Bronchial epithelial cell (primary cell): ENCODE measurements at regions not wholly inside any gene's neighbourhood (a gene's known extent, or its start where the extent isn't known, plus 50 kb on each side); places are given as distances from the start of the nearest gene placed in this dataset.

ENCODE experiments used
- DNase-seq: peaks from one replicate; pipeline ENCODE4 v3.0.0-alpha.2; 2010; ENCODE audit warnings: low read depth
- FAIRE-seq: peaks from 2 replicates; lab custom pipeline; 2011; peaks lifted over from hg19 to GRCh38; lab: Jason Lieb, UNC
- H3K27me3 ChIP-seq: 2 replicates; pipeline ENCODE4 v1.5.1; 2011; ENCODE audit warnings: low read length; ENCODE audit not compliant: control insufficient read depth, insufficient read depth
- H3K36me3 ChIP-seq: 2 replicates; pipeline ENCODE4 v1.5.1; 2011; ENCODE audit warnings: low read length; ENCODE audit not compliant: control insufficient read depth, insufficient read depth
- H3K4me3 ChIP-seq: 2 replicates; pipeline ENCODE4 v1.5.1; 2011; ENCODE audit warnings: mild to moderate bottlenecking, low read depth, low read length, control low read depth
- CTCF ChIP-seq: IDR thresholded peaks from 2 replicates; pipeline ENCODE4 v1.5.1; 2011; ENCODE audit warnings: mild to moderate bottlenecking, moderate library complexity, low read length, control low read depth, inconsistent platforms; ENCODE audit not compliant: insufficient read depth, severe bottlenecking

DNA sequence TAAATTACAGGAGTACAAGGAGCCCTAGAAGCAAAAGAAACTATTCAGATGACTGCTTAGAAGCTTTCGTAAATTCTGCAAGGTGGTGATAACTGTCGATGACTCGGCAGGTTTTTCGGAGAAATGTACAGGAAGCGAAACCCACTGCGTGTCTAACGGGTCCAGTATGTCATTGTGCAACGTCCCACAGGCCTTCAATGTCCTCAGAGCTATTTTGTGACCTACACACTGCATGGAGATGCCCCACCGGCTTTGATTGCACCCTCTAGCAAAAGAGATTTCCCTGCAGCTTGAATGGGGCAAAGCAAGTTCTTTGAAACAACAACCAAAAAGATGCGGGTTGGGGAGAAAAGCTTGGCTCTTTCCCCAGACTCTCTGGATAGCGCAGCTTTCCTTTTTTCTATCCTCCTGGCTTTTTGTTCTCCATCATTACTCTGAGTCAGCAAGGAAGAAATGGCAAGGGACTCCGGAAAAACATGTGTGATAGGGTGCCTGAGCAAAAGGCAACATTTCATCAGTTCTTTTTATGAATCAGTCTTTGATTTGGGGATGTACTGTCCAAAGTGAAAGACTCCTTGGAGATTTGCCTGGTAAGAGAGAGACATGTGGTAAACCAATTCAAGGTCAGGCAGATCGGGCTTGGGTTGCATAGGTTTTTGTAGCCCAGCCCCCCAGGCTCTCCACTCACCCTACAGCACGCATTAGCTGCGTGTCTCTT is 112.0 kb upstream of the TBL1X start:
- Histone ChIP-seq H3K27me3 (peaks cover 4% of the 10 kb centered on the region), H3K36me3 (no peaks in the 10 kb centered on the region), H3K4me3 (no peak overlapping the region)
- FAIRE-seq (no peak), DNase-seq (no peak)
- no peak for TF ChIP-seq CTCF

GRCh38 chrX:9354918-9355317 is 109.9 kb upstream of the TBL1X start:
- Histone ChIP-seq H3K36me3 (no peaks in the 10 kb centered on the region), H3K4me3 (no peak overlapping the region), H3K27me3 (peaks cover 4% of the 10 kb centered on the region)
- FAIRE-seq (no peak), DNase-seq (no peak)
- no peak for TF ChIP-seq CTCF

DNA sequence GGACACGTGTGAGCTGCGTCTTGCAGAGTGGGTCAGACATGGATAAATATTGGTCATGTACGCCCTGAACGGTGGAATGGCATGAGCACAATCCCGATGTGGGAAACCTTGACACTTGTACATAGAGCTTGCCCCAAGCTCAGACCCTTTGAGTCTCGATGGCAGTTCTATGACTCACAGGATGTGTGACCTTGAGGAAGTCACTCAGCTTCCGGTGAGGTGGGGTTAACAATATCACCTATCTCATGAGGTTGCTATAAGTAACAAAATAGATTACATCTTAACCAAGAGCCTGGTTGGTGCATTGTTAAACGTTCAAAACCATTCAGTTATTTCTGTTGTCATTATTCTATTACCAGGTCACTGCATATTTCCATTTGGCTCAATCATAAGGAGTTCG is 109.1 kb upstream of the TBL1X start:
- Histone ChIP-seq H3K36me3 (no peaks in the 10 kb centered on the region), H3K27me3 (peaks cover 4% of the 10 kb centered on the region), H3K4me3 (no peak overlapping the region)
- FAIRE-seq (no peak), DNase-seq (no peak)
- TF ChIP-seq CTCF, result no peak

- H3K4me3 ChIP-seq, result no peak overlapping the region
- DNase-seq (no peak), FAIRE-seq (no peak)
- H3K27me3 ChIP-seq, result peaks cover 4% of the 10 kb centered on the region
- TF ChIP-seq CTCF, result no peak
- no peaks in the 10 kb centered on the region for H3K36me3 ChIP-seq
Observed at GRCh38 chrX:9356846-9357245, 108.0 kb upstream of the TBL1X start.

- FAIRE-seq (no peak), DNase-seq (no peak)
- TF ChIP-seq CTCF, result no peak
- Histone ChIP-seq H3K27me3 (peaks cover 4% of the 10 kb centered on the region), H3K4me3 (no peak overlapping the region), H3K36me3 (no peaks in the 10 kb centered on the region)
Observed at GRCh38 chrX:9357518-9358114, 107.2 kb upstream of the TBL1X start.

- no peaks in the 10 kb centered on the region for H3K36me3 ChIP-seq
- FAIRE-seq, result no peak
- no peak for TF ChIP-seq CTCF
- DNase-seq, result no peak
- H3K4me3 ChIP-seq, result no peak overlapping the region
- peaks cover 2% of the 10 kb centered on the region for H3K27me3 ChIP-seq
Observed at GRCh38 chrX:9362363-9362928, 102.4 kb upstream of the TBL1X start.
